ENCODE measurements at regions not wholly inside any gene's neighbourhood (a gene's known extent, or its start where the extent isn't known, plus 50 kb on each side); places are given as distances from the start of the nearest gene placed in this dataset.

- H3K9me3 ChIP-seq (ENCODE audit: control insufficient read depth in 4 of 4, low read length in 3 of 4) = no peaks in the 10 kb centered on the region
- H3K36me3 ChIP-seq (ENCODE audit: control insufficient read depth in 4 of 4, insufficient read depth in 3 of 4, low read depth in 1 of 4, low read length in 3 of 4) = no peaks in the 10 kb centered on the region
- H3K27me3 ChIP-seq (ENCODE audit: control insufficient read depth in 4 of 4, insufficient read depth in 4 of 4, low read length in 3 of 4) = no peaks in the 10 kb centered on the region
- H3K4me3 ChIP-seq (ENCODE audit: low read depth in 1 of 3, low read length in 3 of 3) = no peak overlapping the region
- no peak for TF ChIP-seq CTCF (IDR thresholded peaks at IDR 0.05; ENCODE audit: low read depth, low read length, missing input control)
- no peak for TF ChIP-seq FOXA2 (IDR thresholded peaks at IDR 0.05)
- no peak for TF ChIP-seq FOXA1 (IDR thresholded peaks at IDR 0.05)
- TF ChIP-seq SP1 (IDR thresholded peaks at IDR 0.05) = no peak
- TF ChIP-seq REST (IDR thresholded peaks at IDR 0.05) = no peak
- TF ChIP-seq ATF3 (IDR thresholded peaks at IDR 0.05) = no peak
- TF ChIP-seq EGR1 (IDR thresholded peaks at IDR 0.05; ENCODE audit: low read depth in 2 of 2) = no peak
- TF ChIP-seq NR2F2 (IDR thresholded peaks at IDR 0.05) = no peak
- no peak for TF ChIP-seq YY1 (IDR thresholded peaks at IDR 0.05)
- TF ChIP-seq RXRA (IDR thresholded peaks at IDR 0.05) = no peak
- TF ChIP-seq TAF1 (conservative IDR thresholded peaks at IDR 0.05) = no peak
- no peak for TF ChIP-seq HNF4G (IDR thresholded peaks at IDR 0.05)
- no peak for TF ChIP-seq HNF4A (conservative IDR thresholded peaks at IDR 0.05)
- TF ChIP-seq ZBTB33 (IDR thresholded peaks at IDR 0.05) = no peak
- TF ChIP-seq JUND (IDR thresholded peaks at IDR 0.05) = no peak
- TF ChIP-seq GABPA (IDR thresholded peaks at IDR 0.05 in 1 of 2, conservative IDR thresholded peaks at IDR 0.05 in 1 of 2) = no peak
- no peak for TF ChIP-seq RAD21 (IDR thresholded peaks at IDR 0.05)
- TF ChIP-seq MAX (IDR thresholded peaks at IDR 0.05) = no peak
- peak overlapping the region; percentile 31 to 71 for H3K27ac ChIP-seq (ENCODE audit: low read depth in 1 of 2, low read length in 2 of 2)
- 38% methylated on average over 2 of the region's 2 CpGs for WGBS
- DNase-seq (ENCODE audit: low spot score) = no peak
- H3K4me1 ChIP-seq (ENCODE audit: control insufficient read depth in 4 of 4, insufficient read depth in 4 of 4, low read length in 3 of 4) = peaks cover 4 to 35% (median 13%) of the 10 kb centered on the region in 4 donors
- H3K9ac ChIP-seq (ENCODE audit: low read depth in 1 of 2, low read length in 2 of 2) = no peak overlapping the region
Measured at GRCh38 chr12:104895415-104895814, 62.7 kb downstream of the SLC41A2 start.

Measured in liver (tissue), 8 donors.